DOHH2 (cell line): ENCODE measurements at regions not wholly inside any gene's neighbourhood (a gene's known extent, or its start where the extent isn't known, plus 50 kb on each side); places are given as distances from the start of the nearest gene placed in this dataset.

Experiments used
- EZH2phosphoT487 ChIP-seq: fragments of 200-600 bp; sonication (generic); IDR thresholded peaks from 2 replicates; pipeline ENCODE4 v1.6.1; 2017; ENCODE audit warnings: borderline replicate concordance, mild to moderate bottlenecking, antibody characterized with exemption, low read length, moderate library complexity, mixed read lengths
- TF ChIP-seq, protein P1 (sequence below): fragments of 200-600 bp; sonication (generic); IDR thresholded peaks from one replicate; pipeline ENCODE4 v1.5.1; 2014; ENCODE audit warnings: antibody characterized with exemption, mild to moderate bottlenecking, low read depth, low read length; ENCODE audit not compliant: poor library complexity, severe bottlenecking

DNA sequence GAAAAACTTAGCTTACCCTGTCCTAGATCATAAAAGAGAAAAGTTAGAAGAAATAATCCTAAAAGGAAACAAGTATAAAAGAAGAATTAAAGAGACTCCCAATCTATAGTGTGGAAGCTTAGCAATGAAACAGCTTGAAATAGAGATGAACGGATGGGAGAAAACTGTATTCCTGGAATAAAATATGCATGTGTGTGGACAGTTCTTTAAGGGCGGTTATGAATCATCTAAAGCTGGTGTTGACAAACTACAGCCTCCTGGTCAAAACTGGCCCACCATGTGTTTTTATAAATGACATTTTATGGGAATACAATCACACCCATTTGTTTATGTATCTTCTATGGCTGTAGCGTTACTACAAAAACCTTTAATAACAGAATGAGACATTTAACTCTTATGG lies 69.4 kb downstream of the OR13H1 start:
- TF ChIP-seq, protein P1, sequence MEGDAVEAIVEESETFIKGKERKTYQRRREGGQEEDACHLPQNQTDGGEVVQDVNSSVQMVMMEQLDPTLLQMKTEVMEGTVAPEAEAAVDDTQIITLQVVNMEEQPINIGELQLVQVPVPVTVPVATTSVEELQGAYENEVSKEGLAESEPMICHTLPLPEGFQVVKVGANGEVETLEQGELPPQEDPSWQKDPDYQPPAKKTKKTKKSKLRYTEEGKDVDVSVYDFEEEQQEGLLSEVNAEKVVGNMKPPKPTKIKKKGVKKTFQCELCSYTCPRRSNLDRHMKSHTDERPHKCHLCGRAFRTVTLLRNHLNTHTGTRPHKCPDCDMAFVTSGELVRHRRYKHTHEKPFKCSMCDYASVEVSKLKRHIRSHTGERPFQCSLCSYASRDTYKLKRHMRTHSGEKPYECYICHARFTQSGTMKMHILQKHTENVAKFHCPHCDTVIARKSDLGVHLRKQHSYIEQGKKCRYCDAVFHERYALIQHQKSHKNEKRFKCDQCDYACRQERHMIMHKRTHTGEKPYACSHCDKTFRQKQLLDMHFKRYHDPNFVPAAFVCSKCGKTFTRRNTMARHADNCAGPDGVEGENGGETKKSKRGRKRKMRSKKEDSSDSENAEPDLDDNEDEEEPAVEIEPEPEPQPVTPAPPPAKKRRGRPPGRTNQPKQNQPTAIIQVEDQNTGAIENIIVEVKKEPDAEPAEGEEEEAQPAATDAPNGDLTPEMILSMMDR, result no peak
- no peak for TF ChIP-seq EZH2phosphoT487
